WTC11 (cell line): ENCODE measurements at regions not wholly inside any gene's neighbourhood (a gene's known extent, or its start where the extent isn't known, plus 50 kb on each side); places are given as distances from the start of the nearest gene placed in this dataset.

Source experiments
- ATAC-seq: fragments of 200-7000 bp; cut with Tn5 transposase; 2 replicates; pipeline ENCODE4 v1.10.0; 2021; ENCODE audit warnings: mild to moderate bottlenecking, moderate library complexity
- CTCF ChIA-PET: fragments of 300-600 bp; sonication (Branson Sonifier 250); formaldehyde crosslinking; loops from one replicate; lab custom pipeline; 2021; ENCODE audit warnings: antibody characterized with exemption; lab: Charles Lee
- POLR2A ChIA-PET: fragments of 350-600 bp; sonication (Branson Sonifier 250); formaldehyde crosslinking; loops from one replicate; lab custom pipeline; 2021; ENCODE audit warnings: antibody characterized with exemption; lab: Charles Lee
- DNase-seq: peaks from one replicate; pipeline ENCODE4 v3.0.0; 2021; ENCODE audit warnings: low spot score
- H3K27ac Mint-ChIP-seq: 2 replicates; pipeline ENCODE4 v1.8.0; 2021; ENCODE audit warnings: mixed read lengths
- H3K27me3 Mint-ChIP-seq: 2 replicates; pipeline ENCODE4 v1.8.0; 2021; ENCODE audit warnings: low read depth, mild to moderate bottlenecking, moderate library complexity, mixed read lengths
- H3K36me3 Mint-ChIP-seq: 2 replicates; pipeline ENCODE4 v1.8.0; 2021; ENCODE audit warnings: mixed read lengths
- H3K4me1 Mint-ChIP-seq: 2 replicates; pipeline ENCODE4 v1.8.0; 2022; ENCODE audit warnings: mixed read lengths
- H3K4me3 Mint-ChIP-seq: 2 replicates; pipeline ENCODE4 v1.8.0; 2021; ENCODE audit warnings: mild to moderate bottlenecking, moderate library complexity, mixed read lengths
- H3K9me3 Mint-ChIP-seq: 2 replicates; pipeline ENCODE4 v1.8.0; 2021; ENCODE audit warnings: mixed read lengths
- ATF1 ChIP-seq: sonication (generic); formaldehyde crosslinking; IDR thresholded peaks from 2 replicates; pipeline ENCODE4 v1.8.1; 2023; ENCODE audit warnings: mild to moderate bottlenecking, moderate library complexity, missing genetic modification reagents
- ELF4 ChIP-seq: sonication (generic); formaldehyde crosslinking; IDR thresholded peaks from 2 replicates; pipeline ENCODE4 v1.8.1; 2022; ENCODE audit warnings: low read depth, mild to moderate bottlenecking, moderate library complexity, missing genetic modification reagents
- ERG ChIP-seq: fragments of 250-450 bp; sonication (Bioruptor Pico); IDR thresholded peaks from 2 replicates; pipeline ENCODE4 v1.8.0; 2021; ENCODE audit warnings: mild to moderate bottlenecking
- ETV6 ChIP-seq: sonication (generic); formaldehyde crosslinking; IDR thresholded peaks from 2 replicates; pipeline ENCODE4 v1.8.1; 2022; ENCODE audit warnings: mild to moderate bottlenecking, missing genetic modification reagents
- IRF1 ChIP-seq: sonication (generic); formaldehyde crosslinking; IDR thresholded peaks from 2 replicates; pipeline ENCODE4 v1.8.0; 2023; ENCODE audit warnings: missing genetic modification reagents
- IRF2 ChIP-seq: sonication (generic); formaldehyde crosslinking; IDR thresholded peaks from 2 replicates; pipeline ENCODE4 v1.8.0; 2022; ENCODE audit warnings: low read depth, missing genetic modification reagents, borderline replicate concordance
- MXD4 ChIP-seq: fragments of 250-450 bp; sonication (Bioruptor Pico); IDR thresholded peaks from 2 replicates; pipeline ENCODE4 v1.8.0; 2021; ENCODE audit warnings: mild to moderate bottlenecking, moderate library complexity, borderline replicate concordance
- SMAD3 ChIP-seq: sonication (generic); formaldehyde crosslinking; IDR thresholded peaks from 2 replicates; pipeline ENCODE4 v1.8.0; 2022; ENCODE audit warnings: missing genetic modification reagents, mild to moderate bottlenecking, borderline replicate concordance
- SOX15 ChIP-seq: fragments of 250-450 bp; sonication (Bioruptor Pico); IDR thresholded peaks from 2 replicates; pipeline ENCODE4 v1.9.0; 2021; ENCODE audit warnings: mild to moderate bottlenecking
- TEAD1 ChIP-seq: sonication (generic); formaldehyde crosslinking; IDR thresholded peaks from 2 replicates; pipeline ENCODE4 v1.8.0; 2022; ENCODE audit warnings: mild to moderate bottlenecking, missing genetic modification reagents
- TEAD4 ChIP-seq: sonication (generic); formaldehyde crosslinking; IDR thresholded peaks from 2 replicates; pipeline ENCODE4 v1.8.0; 2022; ENCODE audit warnings: mild to moderate bottlenecking, missing genetic modification reagents
- ZNF121 ChIP-seq: sonication (generic); formaldehyde crosslinking; IDR thresholded peaks from 2 replicates; pipeline ENCODE4 v1.8.0; 2023; ENCODE audit warnings: missing genetic modification reagents
- ZNF138 ChIP-seq: sonication (generic); formaldehyde crosslinking; conservative IDR thresholded peaks from 2 replicates; pipeline ENCODE4 v1.8.1; 2022; ENCODE audit warnings: mild to moderate bottlenecking, moderate library complexity, missing genetic modification reagents
- ZNF671 ChIP-seq: fragments of 250-450 bp; sonication (Bioruptor Pico); IDR thresholded peaks from 2 replicates; pipeline ENCODE4 v1.8.0; 2021; ENCODE audit warnings: mild to moderate bottlenecking
- ZSCAN18 ChIP-seq: fragments of 250-450 bp; sonication (Bioruptor Pico); IDR thresholded peaks from 2 replicates; pipeline ENCODE4 v2.1.2; 2022; ENCODE audit warnings: mild to moderate bottlenecking, moderate library complexity
- TF ChIP-seq, protein P1 (sequence below): fragments of 250-450 bp; sonication (Bioruptor Pico); IDR thresholded peaks from 2 replicates; pipeline ENCODE4 v1.9.0; 2021; ENCODE audit warnings: mild to moderate bottlenecking
- TF ChIP-seq, protein P2 (sequence below): sonication (generic); formaldehyde crosslinking; IDR thresholded peaks from 2 replicates; pipeline ENCODE4 v1.8.0; 2022; ENCODE audit warnings: mild to moderate bottlenecking, missing genetic modification reagents
- TF ChIP-seq, protein P3 (sequence below): sonication (generic); formaldehyde crosslinking; IDR thresholded peaks from 2 replicates; pipeline ENCODE4 v1.8.1; 2023; ENCODE audit warnings: mild to moderate bottlenecking, missing genetic modification reagents, moderate library complexity

DNA sequence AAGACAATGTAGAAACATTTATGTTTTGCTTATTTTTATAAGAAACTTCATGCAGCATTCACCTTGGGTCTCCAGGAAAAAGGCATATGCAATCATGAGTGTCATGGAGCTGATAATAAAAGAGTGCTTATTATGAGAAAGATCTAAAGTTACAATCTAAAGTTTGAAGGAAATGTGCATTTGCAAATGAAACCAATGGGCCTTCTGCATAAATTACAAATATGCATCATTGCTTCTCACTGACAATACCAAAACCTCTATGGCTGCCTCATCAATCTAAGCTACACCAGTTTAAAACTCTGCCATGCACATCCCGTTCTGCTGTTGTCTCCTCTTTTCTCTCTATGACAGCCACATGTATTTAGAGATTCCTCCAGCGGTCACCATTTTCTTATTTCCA lies 103.2 kb upstream of the ABI3BP start (continued):
- TF ChIP-seq ELF4 (CRISPR knock-in tag) = no peak
- no peak for TF ChIP-seq SMAD3 (CRISPR knock-in tag)
- TF ChIP-seq TEAD1 (CRISPR knock-in tag) = no peak
- no peak for TF ChIP-seq ZSCAN18 (CRISPR knock-in tag)
- no peak for TF ChIP-seq ERG (CRISPR knock-in tag)
- TF ChIP-seq TEAD4 (CRISPR knock-in tag) = no peak

DNA sequence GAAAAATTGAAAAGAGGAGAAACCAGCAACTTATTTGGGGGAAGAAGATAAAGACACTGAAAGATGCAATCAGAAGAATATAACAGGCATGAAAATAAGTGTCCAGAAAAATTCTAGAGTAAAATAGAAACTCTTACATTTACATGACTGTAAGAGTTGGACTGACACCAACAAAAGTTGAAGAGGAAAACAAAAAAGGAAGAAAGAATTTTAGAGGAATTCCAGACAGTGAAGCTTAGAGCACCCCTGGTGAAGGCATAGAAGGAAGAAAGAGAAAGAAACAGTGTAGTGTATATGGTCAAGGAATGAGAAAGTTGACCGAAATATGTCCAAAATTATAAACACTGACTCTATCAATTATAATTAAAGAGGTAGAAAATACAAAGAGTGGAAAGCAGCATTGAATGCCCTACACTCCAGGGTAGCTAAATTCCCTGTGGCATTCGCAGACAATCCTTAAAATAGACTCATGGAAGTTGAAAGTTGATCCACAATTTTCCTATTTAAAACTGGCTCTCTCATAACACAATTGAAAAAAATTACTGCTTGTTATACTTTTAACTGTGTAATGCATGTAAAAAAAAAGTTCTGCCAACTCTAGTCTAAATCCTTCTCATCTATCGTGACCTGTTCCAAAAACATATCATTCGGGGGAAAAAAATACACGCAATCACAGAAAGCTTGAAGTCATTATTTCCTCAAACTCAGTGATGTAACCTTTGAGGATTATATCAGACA lies 102.6 kb upstream of the ABI3BP start:
- POLR2A ChIA-PET = no interaction called here
- TF ChIP-seq ATF1 (CRISPR knock-in tag) = no peak
- TF ChIP-seq ZNF121 (CRISPR knock-in tag) = no peak
- TF ChIP-seq, protein P1, sequence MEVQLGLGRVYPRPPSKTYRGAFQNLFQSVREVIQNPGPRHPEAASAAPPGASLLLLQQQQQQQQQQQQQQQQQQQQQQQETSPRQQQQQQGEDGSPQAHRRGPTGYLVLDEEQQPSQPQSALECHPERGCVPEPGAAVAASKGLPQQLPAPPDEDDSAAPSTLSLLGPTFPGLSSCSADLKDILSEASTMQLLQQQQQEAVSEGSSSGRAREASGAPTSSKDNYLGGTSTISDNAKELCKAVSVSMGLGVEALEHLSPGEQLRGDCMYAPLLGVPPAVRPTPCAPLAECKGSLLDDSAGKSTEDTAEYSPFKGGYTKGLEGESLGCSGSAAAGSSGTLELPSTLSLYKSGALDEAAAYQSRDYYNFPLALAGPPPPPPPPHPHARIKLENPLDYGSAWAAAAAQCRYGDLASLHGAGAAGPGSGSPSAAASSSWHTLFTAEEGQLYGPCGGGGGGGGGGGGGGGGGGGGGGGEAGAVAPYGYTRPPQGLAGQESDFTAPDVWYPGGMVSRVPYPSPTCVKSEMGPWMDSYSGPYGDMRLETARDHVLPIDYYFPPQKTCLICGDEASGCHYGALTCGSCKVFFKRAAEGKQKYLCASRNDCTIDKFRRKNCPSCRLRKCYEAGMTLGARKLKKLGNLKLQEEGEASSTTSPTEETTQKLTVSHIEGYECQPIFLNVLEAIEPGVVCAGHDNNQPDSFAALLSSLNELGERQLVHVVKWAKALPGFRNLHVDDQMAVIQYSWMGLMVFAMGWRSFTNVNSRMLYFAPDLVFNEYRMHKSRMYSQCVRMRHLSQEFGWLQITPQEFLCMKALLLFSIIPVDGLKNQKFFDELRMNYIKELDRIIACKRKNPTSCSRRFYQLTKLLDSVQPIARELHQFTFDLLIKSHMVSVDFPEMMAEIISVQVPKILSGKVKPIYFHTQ (CRISPR knock-in tag) = no peak
- TF ChIP-seq MXD4 = no peak
- TF ChIP-seq SOX15 (CRISPR knock-in tag) = no peak
- no peak for TF ChIP-seq ZNF671 (CRISPR knock-in tag)
- no peak for TF ChIP-seq IRF2
- TF ChIP-seq, protein P2, sequence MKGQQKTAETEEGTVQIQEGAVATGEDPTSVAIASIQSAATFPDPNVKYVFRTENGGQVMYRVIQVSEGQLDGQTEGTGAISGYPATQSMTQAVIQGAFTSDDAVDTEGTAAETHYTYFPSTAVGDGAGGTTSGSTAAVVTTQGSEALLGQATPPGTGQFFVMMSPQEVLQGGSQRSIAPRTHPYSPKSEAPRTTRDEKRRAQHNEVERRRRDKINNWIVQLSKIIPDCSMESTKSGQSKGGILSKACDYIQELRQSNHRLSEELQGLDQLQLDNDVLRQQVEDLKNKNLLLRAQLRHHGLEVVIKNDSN (CRISPR knock-in tag) = no peak
- no peak for TF ChIP-seq ETV6 (CRISPR knock-in tag)
- no peak for TF ChIP-seq TEAD1 (CRISPR knock-in tag)
- TF ChIP-seq IRF1 (CRISPR knock-in tag) = no peak
- TF ChIP-seq, all 79 proteins: peak for 0
- Mint-ChIP-seq H3K27me3 (no peaks in the 10 kb centered on the region), H3K9me3 (no peaks in the 10 kb centered on the region), H3K27ac (no peak overlapping the region), H3K4me3 (no peak overlapping the region), H3K4me1 (no peaks in the 10 kb centered on the region), H3K36me3 (no peaks in the 10 kb centered on the region)
- CTCF ChIA-PET = interaction anchor here (1.6 kb wide), 1 partner anchor 26 kb away, joined by 3 read pairs; no protein-coding TSS in a partner anchor
- DNase-seq (no peak), ATAC-seq (no peak)

DNA sequence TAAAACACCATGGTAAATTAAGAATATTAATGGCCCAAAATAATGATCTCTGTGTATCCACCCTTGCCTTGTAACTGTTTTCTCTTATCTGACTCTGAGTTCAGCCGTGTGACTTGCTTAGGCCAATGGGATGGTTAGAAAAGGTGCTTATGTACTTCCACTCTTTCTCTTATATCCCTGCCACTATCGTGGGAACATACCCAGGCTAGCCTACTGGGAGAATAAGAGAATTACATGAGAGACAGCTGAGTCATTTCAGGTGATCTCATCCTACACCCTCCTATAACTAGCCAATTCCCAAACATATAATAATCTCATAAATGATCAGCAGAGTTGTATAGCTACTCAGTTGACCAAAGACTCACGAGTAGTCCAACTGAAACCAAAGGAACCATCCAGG lies 98.3 kb upstream of the ABI3BP start:
- CTCF ChIA-PET = interaction anchor here (0.6 to 1.2 kb wide), 3 partner anchors 21 to 271 kb away, joined by 3 to 8 read pairs (median 3); no protein-coding TSS in a partner anchor
- DNase-seq = no peak

More for the DNA sequence above, 98.3 kb upstream of the ABI3BP start:
- Mint-ChIP-seq H3K27me3 (no peaks in the 10 kb centered on the region), H3K4me1 (no peaks in the 10 kb centered on the region), H3K36me3 (no peaks in the 10 kb centered on the region), H3K4me3 (no peak overlapping the region), H3K9me3 (no peaks in the 10 kb centered on the region), H3K27ac (no peak overlapping the region)
- TF ChIP-seq, protein P3, sequence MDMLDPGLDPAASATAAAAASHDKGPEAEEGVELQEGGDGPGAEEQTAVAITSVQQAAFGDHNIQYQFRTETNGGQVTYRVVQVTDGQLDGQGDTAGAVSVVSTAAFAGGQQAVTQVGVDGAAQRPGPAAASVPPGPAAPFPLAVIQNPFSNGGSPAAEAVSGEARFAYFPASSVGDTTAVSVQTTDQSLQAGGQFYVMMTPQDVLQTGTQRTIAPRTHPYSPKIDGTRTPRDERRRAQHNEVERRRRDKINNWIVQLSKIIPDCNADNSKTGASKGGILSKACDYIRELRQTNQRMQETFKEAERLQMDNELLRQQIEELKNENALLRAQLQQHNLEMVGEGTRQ (CRISPR knock-in tag) = peak; percentile 32; the same call in 1 of the 2 replicates
- no peak for TF ChIP-seq ZNF138 (CRISPR knock-in tag)
- POLR2A ChIA-PET = no interaction called here
- ATAC-seq = peak; percentile 92
